ENCODE measurements at regions not wholly inside any gene's neighbourhood (a gene's known extent, or its start where the extent isn't known, plus 50 kb on each side); places are given as distances from the start of the nearest gene placed in this dataset.

DNA sequence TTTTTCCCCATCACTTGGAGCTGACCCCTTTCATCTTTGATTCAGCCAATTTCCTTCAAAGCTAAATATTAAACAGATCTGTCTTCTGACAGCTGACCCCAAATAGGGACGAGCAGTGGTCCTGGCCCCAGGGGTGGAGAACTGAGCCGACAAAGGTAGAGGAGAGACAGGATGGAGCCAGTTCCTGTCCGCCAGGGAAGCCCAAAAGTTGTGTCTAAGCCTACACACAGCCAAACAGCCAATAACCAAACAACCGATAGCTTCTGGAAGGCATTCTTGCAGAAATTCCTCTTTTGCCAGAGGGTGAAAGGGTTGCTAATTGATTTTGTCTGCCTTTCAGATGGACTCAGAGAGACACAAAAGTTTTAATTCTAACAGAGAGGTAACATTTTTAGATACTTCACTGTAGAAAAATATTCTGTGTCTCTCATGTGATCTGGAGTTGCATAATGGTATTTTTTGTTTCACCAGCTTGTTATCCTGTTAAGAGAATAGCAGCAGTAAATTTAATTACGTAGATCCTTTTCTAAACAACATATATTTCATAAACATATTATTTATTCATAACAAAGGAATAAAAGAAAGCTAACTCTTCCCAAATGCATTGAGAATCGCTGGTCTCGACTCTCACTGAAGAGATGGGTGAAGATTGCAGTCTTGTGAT is 161.7 kb upstream of the LYZL1 start:
- Histone ChIP-seq H3K4me3 (ENCODE audit: low read depth, low read length) (no peak overlapping the region), H3K4me1 (ENCODE audit: insufficient read depth) (peaks cover 2% of the 10 kb centered on the region), H3K36me3 (ENCODE audit: insufficient read depth) (no peaks in the 10 kb centered on the region), H3K27ac (ENCODE audit: low read depth) (peak overlapping the region; percentile 28)
- 66% methylated on average over 7 of the region's 7 CpGs for WGBS
- no peak for DNase-seq (ENCODE audit: extremely low spot score)

DNA sequence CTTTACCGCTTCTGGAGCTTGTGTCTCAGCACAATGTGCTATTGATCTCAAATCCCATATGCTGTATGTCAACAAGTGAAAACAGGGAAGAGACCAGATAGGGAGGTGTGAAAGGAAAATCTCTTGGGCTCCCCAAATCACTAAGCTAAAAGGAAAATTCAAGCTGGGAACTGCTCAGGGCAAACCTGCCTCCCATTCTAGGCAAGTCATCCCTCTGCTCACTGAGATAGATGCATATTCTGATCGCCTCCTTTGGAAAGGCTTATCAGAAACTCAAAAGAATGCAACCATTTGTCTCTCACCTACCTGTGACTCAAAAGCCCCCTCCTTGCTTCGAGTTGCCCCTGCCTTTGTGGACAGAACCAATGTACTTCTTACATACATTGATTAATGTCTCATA is 161.1 kb upstream of the LYZL1 start:
- Histone ChIP-seq H3K36me3 (ENCODE audit: insufficient read depth) (no peaks in the 10 kb centered on the region), H3K27ac (ENCODE audit: low read depth) (no peak overlapping the region), H3K4me3 (ENCODE audit: low read depth, low read length) (no peak overlapping the region), H3K4me1 (ENCODE audit: insufficient read depth) (peaks cover 2% of the 10 kb centered on the region)
- WGBS = 65% methylated on average over 3 of the region's 3 CpGs
- no peak for DNase-seq (ENCODE audit: extremely low spot score)

GRCh38 chr10:29130190-29130673 is 158.6 kb upstream of the LYZL1 start:
- Histone ChIP-seq H3K4me1 (ENCODE audit: insufficient read depth) (peaks cover 2% of the 10 kb centered on the region), H3K27ac (ENCODE audit: low read depth) (no peak overlapping the region), H3K36me3 (ENCODE audit: insufficient read depth) (no peaks in the 10 kb centered on the region), H3K4me3 (ENCODE audit: low read depth, low read length) (no peak overlapping the region)
- 59% methylated on average over 1 of the region's 1 CpG for WGBS
- DNase-seq (ENCODE audit: extremely low spot score) = no peak

- H3K4me1 ChIP-seq (ENCODE audit: insufficient read depth) = no peaks in the 10 kb centered on the region
- H3K36me3 ChIP-seq (ENCODE audit: insufficient read depth) = no peaks in the 10 kb centered on the region
- no peak for DNase-seq (ENCODE audit: extremely low spot score)
- H3K27ac ChIP-seq (ENCODE audit: low read depth) = no peak overlapping the region
- WGBS = 68% methylated on average over 12 of the region's 12 CpGs
- H3K4me3 ChIP-seq (ENCODE audit: low read depth, low read length) = no peak overlapping the region
These were observed 156.8 kb upstream of the LYZL1 start for GRCh38 chr10:29131952-29132547.

DNA sequence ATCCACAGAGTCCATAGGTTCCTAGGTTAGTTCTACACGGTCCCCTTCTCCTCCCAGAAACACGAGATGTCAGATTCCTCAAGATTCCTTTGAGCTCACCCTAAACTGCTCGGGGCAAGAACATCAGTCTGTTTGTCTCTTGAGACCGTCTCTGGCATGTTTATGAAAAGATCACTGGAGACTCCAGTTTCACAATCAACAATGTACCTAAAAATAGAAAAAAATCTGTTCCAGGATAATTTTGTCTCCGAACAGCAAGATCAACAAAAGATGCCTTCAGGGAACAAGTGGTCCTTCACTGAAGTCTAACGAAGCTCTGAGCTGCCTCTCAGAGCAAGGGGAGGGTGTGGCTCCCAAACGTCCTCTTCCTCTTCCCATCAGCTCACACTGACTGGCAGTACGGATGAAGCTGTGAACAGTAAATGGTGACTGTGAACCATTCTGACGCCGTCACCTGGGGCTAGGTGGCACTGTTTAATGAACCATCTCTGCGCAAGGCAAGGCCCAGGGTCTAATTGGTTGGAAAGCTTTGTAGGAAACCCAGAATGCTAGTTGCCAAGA is 156.2 kb upstream of the LYZL1 start:
- WGBS = 54% methylated on average over 11 of the region's 11 CpGs
- DNase-seq (ENCODE audit: extremely low spot score) = no peak
- H3K27ac ChIP-seq (ENCODE audit: low read depth) = no peak overlapping the region

GRCh38 chr10:29135337-29135736 is 153.5 kb upstream of the LYZL1 start:
- Histone ChIP-seq H3K36me3 (ENCODE audit: insufficient read depth) (no peaks in the 10 kb centered on the region), H3K4me3 (ENCODE audit: low read depth, low read length) (no peak overlapping the region), H3K27ac (ENCODE audit: low read depth) (no peak overlapping the region), H3K4me1 (ENCODE audit: insufficient read depth) (no peaks in the 10 kb centered on the region)
- WGBS = 69% methylated on average over 3 of the region's 3 CpGs
- no peak for DNase-seq (ENCODE audit: extremely low spot score)

More for the DNA sequence above, 156.2 kb upstream of the LYZL1 start:
- Histone ChIP-seq H3K4me3 (ENCODE audit: low read depth, low read length) (no peak overlapping the region), H3K36me3 (ENCODE audit: insufficient read depth) (no peaks in the 10 kb centered on the region), H3K4me1 (ENCODE audit: insufficient read depth) (no peaks in the 10 kb centered on the region)

- H3K36me3 ChIP-seq (ENCODE audit: insufficient read depth) = no peaks in the 10 kb centered on the region
- H3K4me1 ChIP-seq (ENCODE audit: insufficient read depth) = no peaks in the 10 kb centered on the region
- no peak overlapping the region for H3K27ac ChIP-seq (ENCODE audit: low read depth)
- 93% methylated on average over 3 of the region's 3 CpGs for WGBS
- H3K4me3 ChIP-seq (ENCODE audit: low read depth, low read length) = no peak overlapping the region
- no peak for DNase-seq (ENCODE audit: extremely low spot score)
These were observed 152.5 kb upstream of the LYZL1 start for GRCh38 chr10:29136411-29136810.

DNA sequence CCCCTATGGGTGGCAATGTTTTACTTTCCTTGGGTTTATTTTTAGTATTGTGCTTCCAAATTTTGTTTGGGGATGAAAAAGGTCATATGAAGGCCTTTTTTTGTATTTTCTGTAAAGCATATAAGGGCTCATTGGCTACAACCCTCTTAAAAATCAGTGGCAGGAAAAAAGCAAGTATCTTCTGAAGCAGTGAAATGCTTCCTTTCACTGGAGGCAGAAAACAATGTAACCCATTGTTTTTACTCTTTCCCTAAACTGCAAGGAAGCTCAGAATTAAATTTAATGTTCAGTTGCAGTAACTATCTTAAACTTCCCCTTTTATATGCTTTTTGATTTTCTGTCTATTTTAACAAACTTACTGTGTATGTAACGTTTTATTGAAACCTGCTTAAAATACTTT is 148.7 kb upstream of the LYZL1 start:
- 65% methylated on average over 1 of the region's 1 CpG for WGBS
- no peak overlapping the region for H3K4me3 ChIP-seq (ENCODE audit: low read depth, low read length)
- H3K4me1 ChIP-seq (ENCODE audit: insufficient read depth) = no peaks in the 10 kb centered on the region
- DNase-seq (ENCODE audit: extremely low spot score) = no peak
- H3K27ac ChIP-seq (ENCODE audit: low read depth) = no peak overlapping the region
- no peaks in the 10 kb centered on the region for H3K36me3 ChIP-seq (ENCODE audit: insufficient read depth)

DNA sequence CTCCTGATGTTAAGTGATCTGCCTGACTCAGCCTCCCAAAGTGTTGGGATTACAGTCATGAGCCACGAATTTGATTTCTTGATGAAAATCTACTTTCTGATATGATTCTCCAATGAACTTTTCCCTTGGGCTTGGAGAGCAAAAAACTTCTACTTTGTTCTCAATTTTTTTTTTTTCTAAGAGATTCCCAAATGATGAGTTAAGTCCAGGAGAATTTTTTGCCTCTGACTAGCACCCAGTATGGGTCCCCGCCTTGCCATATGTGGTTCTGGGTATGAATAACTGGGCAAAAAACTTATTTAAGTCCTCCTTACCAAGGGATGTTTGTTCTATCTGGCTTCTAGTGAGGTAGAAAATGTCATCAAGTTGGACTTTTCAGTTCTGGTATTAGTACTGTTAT is 147.9 kb upstream of the LYZL1 start:
- Histone ChIP-seq H3K4me3 (ENCODE audit: low read depth, low read length) (no peak overlapping the region), H3K27ac (ENCODE audit: low read depth) (no peak overlapping the region), H3K36me3 (ENCODE audit: insufficient read depth) (no peaks in the 10 kb centered on the region), H3K4me1 (ENCODE audit: insufficient read depth) (no peaks in the 10 kb centered on the region)
- 68% methylated on average over 2 of the region's 2 CpGs for WGBS
- no peak for DNase-seq (ENCODE audit: extremely low spot score)

GRCh38 chr10:29141761-29142160 is 147.1 kb upstream of the LYZL1 start:
- Histone ChIP-seq H3K27ac (ENCODE audit: low read depth) (no peak overlapping the region), H3K4me1 (ENCODE audit: insufficient read depth) (no peaks in the 10 kb centered on the region), H3K4me3 (ENCODE audit: low read depth, low read length) (no peak overlapping the region), H3K36me3 (ENCODE audit: insufficient read depth) (no peaks in the 10 kb centered on the region)
- no peak for DNase-seq (ENCODE audit: extremely low spot score)

DNA sequence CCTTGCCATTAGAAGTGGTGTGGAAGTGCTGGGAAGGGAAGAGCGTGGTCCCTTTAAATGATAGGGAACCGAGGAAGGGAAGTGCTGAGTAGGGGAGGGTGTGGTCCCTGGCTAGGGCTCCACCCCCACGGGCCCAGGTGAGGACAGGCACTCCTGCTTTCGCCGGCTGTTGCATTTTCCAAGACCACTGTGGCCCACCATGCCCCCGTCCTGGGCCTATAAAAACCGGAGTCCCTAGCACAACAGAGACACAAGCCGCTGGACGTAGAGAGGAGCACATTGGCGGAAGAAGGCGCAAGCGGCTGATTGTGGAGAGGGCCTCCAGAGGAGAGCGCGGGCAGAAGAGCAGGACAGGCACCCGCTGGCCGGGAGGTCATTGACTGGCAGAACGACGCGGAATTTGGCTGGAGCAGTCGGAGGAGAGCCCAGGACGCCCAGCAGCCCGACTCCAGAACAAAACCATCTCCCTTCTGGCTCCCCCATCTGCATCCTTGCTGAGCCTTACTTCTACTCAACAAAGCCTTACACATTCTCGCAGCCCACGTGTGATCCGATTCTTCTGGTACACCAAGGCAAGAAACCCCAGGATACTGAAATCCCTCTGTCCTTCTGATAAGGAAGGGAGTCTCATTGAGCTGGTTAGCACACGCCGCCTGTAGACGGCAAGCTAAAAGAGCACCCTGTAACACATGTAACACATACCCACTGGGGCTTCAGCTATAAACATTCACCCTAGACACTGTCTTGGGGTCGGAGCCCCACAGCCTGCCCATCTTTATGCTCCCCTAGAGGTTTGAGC is 146.2 kb upstream of the LYZL1 start:
- Histone ChIP-seq H3K4me3 (ENCODE audit: low read depth, low read length) (no peak overlapping the region), H3K27ac (ENCODE audit: low read depth) (no peak overlapping the region), H3K4me1 (ENCODE audit: insufficient read depth) (no peaks in the 10 kb centered on the region), H3K36me3 (ENCODE audit: insufficient read depth) (no peaks in the 10 kb centered on the region)
- no peak for DNase-seq (ENCODE audit: extremely low spot score)
- 83% methylated on average over 29 of the region's 29 CpGs for WGBS

DNA sequence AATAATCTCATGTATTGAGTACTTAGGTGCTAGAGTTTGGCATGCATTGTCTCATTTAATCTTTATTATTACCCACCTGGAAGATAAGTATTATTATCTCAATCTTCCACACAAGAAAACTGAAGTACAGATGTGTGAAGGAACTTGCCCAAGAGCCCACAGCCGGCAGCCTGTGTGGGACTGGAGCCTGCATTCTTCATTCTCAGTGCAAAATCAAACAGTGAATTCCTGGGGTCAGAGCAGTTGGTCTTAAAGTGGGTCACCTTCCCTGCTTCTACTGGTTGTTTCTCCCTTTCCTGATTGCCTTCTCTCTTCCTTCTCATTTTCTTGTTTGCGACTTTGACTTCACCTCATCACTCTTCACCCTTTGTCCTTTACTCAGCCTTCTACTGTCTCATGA is 144.7 kb upstream of the LYZL1 start:
- H3K4me3 ChIP-seq (ENCODE audit: low read depth, low read length) = no peak overlapping the region
- DNase-seq (ENCODE audit: extremely low spot score) = no peak
- 71% methylated on average over 2 of the region's 2 CpGs for WGBS

DNA sequence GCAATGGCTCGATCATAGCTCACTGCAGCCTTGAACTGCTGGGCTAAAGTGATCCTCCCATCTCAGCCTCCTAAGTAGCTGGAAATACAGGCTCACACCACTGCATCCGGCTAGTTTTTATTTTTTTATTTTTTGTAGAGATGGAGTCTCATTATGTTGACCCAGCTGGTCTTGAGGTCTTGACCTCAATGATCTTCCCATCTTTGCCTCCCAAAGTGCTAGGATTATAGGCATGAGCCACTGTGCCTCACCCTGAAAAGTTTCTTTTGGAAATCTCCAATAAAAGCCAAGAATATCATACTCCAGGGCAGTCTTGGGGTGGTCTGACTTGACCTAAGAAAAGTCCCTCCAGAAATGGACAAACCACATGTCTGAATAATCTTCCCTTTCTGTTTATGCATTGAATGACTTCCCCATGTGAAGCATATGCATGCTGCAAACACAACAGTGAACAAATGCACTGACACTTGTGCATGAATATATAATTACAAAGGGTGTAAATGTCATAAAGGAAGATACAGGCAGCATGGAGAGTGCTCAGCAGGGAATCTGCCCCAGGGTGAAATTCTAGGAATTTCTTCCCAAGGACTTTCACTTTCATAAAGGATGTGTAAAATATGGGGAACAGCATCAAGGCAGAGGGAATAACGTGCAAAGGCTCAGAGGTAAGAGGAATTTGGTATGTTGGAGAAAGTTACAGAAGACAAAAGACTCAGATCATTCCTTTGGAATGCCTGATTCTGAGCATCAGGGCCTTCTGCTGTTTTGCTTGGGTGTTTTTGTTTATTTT is 142.4 kb upstream of the LYZL1 start:
- WGBS = 94% methylated on average over 3 of the region's 3 CpGs
- DNase-seq (ENCODE audit: extremely low spot score) = no peak

More for the DNA sequence above, 144.7 kb upstream of the LYZL1 start:
- no peak overlapping the region for H3K27ac ChIP-seq (ENCODE audit: low read depth)
- H3K4me1 ChIP-seq (ENCODE audit: insufficient read depth) = no peaks in the 10 kb centered on the region
- H3K36me3 ChIP-seq (ENCODE audit: insufficient read depth) = no peaks in the 10 kb centered on the region

More for the DNA sequence above, 142.4 kb upstream of the LYZL1 start:
- Histone ChIP-seq H3K4me3 (ENCODE audit: low read depth, low read length) (no peak overlapping the region), H3K4me1 (ENCODE audit: insufficient read depth) (no peaks in the 10 kb centered on the region), H3K27ac (ENCODE audit: low read depth) (no peak overlapping the region), H3K36me3 (ENCODE audit: insufficient read depth) (no peaks in the 10 kb centered on the region)

Data from urinary bladder (tissue), 3 donors.